ENCODE measurements at regions not wholly inside any gene's neighbourhood (a gene's known extent, or its start where the extent isn't known, plus 50 kb on each side); places are given as distances from the start of the nearest gene placed in this dataset.

DNA sequence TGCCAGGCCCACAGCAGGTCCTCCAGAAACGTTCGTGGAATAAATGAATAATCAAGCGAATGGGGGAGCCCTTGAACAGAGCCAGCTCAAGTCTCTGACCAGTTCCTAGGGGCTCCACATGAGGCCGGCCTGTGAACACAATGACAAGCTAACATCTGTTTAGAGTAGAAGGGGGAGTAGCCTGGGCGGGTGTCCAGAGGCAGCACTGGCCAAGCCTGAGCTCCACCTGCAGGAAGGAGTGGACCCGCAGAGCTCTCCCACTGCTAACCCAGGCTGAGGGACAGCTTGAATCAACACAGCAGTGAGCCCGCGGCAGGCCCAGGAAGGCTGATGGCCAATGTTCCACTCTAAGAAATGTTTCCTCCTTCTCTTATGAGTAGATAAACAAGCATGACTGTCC, 234.8 kb upstream of the RAB6C start:
- TF ChIP-seq CTCF (IDR thresholded peaks at IDR 0.05; ENCODE audit: control insufficient read depth, insufficient read depth, low read depth, low read length, missing control alignments), result no peak
- no peak for DNase-seq (ENCODE audit: low read depth)
- H3K4me3 ChIP-seq (ENCODE audit: control insufficient read depth, low read depth, low read length), result no peak overlapping the region

- no peak overlapping the region for H3K4me3 ChIP-seq (ENCODE audit: control insufficient read depth, low read depth, low read length)
- no peak for TF ChIP-seq CTCF (IDR thresholded peaks at IDR 0.05; ENCODE audit: control insufficient read depth, insufficient read depth, low read depth, low read length, missing control alignments)
These were observed 231.9 kb upstream of the RAB6C start for GRCh38 chr2:129747500-129748125.

DNA sequence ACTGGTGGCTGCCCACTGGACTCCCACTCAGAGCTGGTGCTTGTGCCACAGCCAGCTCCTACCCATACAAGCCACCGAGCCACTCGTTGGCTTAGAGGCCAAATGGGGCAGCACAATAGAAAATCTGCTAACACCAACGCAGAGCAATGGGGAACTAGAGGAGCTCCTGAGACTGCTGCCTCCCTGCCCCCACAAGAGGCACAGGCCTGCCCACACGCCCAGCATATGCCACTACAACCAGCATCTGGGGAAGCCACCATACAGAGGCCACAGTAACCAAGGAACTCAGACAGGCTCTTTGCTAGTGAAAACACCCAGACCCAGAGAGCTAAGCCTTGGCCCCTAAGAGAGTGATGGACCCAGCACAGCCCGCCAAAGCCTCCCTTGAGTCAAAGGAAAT, 231.2 kb upstream of the RAB6C start:
- no peak for DNase-seq (ENCODE audit: low read depth)
- H3K4me3 ChIP-seq (ENCODE audit: control insufficient read depth, low read depth, low read length), result no peak overlapping the region
- no peak for TF ChIP-seq CTCF (IDR thresholded peaks at IDR 0.05; ENCODE audit: control insufficient read depth, insufficient read depth, low read depth, low read length, missing control alignments)

More at GRCh38 chr2:129747500-129748125, 231.9 kb upstream of the RAB6C start:
- DNase-seq (ENCODE audit: low read depth), result no peak

GRCh38 chr2:129748653-129749052, 230.8 kb upstream of the RAB6C start:
- no peak overlapping the region for H3K4me3 ChIP-seq (ENCODE audit: control insufficient read depth, low read depth, low read length)
- no peak for DNase-seq (ENCODE audit: low read depth)
- TF ChIP-seq CTCF (IDR thresholded peaks at IDR 0.05; ENCODE audit: control insufficient read depth, insufficient read depth, low read depth, low read length, missing control alignments), result no peak

GRCh38 chr2:129751409-129751808, 228.1 kb upstream of the RAB6C start:
- no peak overlapping the region for H3K4me3 ChIP-seq (ENCODE audit: control insufficient read depth, low read depth, low read length)
- DNase-seq (ENCODE audit: low read depth), result no peak
- TF ChIP-seq CTCF (IDR thresholded peaks at IDR 0.05; ENCODE audit: control insufficient read depth, insufficient read depth, low read depth, low read length, missing control alignments), result no peak

- no peak for TF ChIP-seq CTCF (IDR thresholded peaks at IDR 0.05; ENCODE audit: control insufficient read depth, insufficient read depth, low read depth, low read length, missing control alignments)
These were observed 227.3 kb upstream of the RAB6C start for GRCh38 chr2:129752176-129752575.

DNA sequence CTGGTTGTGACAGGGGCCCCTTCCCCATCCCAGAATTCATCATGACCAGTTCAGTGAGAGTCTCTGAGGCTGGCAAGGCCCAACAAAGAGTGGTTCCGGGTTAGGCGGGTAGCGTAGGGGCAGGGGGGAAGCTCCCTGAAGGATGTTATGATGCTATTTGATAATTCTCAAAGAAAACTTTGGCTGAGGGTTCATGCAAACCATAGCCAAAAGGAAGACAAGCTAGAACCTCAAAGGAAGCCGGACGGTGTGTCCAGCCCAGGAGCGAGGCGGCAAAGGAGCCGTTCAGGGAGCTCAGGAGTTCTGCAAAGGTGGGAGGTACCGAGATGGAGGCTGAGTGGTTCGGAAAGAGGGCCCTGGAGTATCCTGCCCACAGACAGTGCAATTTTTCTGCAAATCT, 226.8 kb upstream of the RAB6C start:
- TF ChIP-seq CTCF (IDR thresholded peaks at IDR 0.05; ENCODE audit: control insufficient read depth, insufficient read depth, low read depth, low read length, missing control alignments), result no peak
- no peak overlapping the region for H3K4me3 ChIP-seq (ENCODE audit: control insufficient read depth, low read depth, low read length)
- DNase-seq (ENCODE audit: low read depth), result no peak

More at GRCh38 chr2:129752176-129752575, 227.3 kb upstream of the RAB6C start:
- no peak overlapping the region for H3K4me3 ChIP-seq (ENCODE audit: control insufficient read depth, low read depth, low read length)
- no peak for DNase-seq (ENCODE audit: low read depth)
